Brain pericyte (primary cell): ENCODE measurements at regions not wholly inside any gene's neighbourhood (a gene's known extent, or its start where the extent isn't known, plus 50 kb on each side); places are given as distances from the start of the nearest gene placed in this dataset.

Experiments
- DNase-seq: peaks from one replicate; pipeline ENCODE4 v3.0.0-alpha.2; 2012; ENCODE audit warnings: low read depth, low spot score

- no peak for DNase-seq
Observed at GRCh38 chr13:72534951-72535640, 192.3 kb downstream of the MZT1 start.

- peak; percentile 43 for DNase-seq
Observed at GRCh38 chr13:72530471-72530870, 197.0 kb downstream of the MZT1 start.

DNA sequence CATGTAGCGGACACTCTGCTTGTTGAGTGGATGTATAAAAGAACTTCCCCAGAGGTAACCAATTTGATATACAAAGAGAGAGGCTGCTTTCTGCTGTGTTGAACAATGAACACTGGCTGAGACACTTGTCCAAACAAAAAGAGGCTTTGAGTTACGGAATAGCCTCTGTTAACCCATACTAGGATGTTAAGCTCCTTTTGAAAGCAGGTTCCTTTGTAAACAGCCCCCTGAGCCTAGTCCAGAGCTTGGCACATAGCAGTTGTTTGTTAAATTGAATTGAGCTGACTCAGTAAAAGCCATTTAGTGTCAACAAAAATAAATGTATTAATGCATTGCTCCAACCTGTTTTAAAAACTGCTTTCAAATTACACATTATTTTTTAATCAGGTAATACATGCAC lies 200.1 kb downstream of the MZT1 start:
- no peak for DNase-seq

DNA sequence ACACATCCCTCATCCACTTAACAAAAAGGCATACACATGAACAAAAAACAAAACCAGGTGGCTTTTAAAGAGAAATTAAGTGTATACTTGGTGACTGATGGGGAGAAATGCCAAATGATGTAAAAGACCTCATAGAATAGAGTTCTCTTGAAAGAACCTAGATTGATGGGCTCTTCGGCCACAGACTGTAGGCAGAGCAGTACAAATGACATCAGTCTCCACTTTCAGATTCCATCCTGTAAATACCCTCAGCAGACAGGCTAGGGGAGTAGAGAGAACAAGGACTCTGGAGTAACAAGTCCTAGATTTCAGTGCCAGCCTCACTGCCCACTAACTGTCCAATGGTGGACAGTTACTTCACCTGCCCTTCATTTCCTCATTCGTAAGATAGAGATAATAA lies 203.8 kb downstream of the MZT1 start:
- DNase-seq: no peak

DNA sequence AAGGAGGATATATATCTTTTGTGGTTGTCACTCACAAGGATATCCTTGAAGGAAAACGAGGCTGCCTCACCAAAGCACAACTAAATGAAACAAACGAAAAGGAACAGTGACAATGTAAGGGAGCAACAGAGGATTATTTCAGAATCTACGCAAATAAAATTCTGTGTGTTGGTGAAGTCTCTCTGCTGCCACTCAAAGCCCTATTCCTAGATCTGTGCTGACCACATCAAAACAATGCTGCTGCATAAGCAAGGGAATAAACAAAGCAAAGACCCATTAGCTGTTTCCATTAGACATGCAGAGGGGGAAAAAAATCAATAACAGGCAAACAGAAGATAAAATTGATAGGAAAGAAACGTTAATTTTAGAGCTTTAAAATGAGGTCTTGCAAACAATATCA lies 204.4 kb downstream of the MZT1 start:
- no peak for DNase-seq

DNA sequence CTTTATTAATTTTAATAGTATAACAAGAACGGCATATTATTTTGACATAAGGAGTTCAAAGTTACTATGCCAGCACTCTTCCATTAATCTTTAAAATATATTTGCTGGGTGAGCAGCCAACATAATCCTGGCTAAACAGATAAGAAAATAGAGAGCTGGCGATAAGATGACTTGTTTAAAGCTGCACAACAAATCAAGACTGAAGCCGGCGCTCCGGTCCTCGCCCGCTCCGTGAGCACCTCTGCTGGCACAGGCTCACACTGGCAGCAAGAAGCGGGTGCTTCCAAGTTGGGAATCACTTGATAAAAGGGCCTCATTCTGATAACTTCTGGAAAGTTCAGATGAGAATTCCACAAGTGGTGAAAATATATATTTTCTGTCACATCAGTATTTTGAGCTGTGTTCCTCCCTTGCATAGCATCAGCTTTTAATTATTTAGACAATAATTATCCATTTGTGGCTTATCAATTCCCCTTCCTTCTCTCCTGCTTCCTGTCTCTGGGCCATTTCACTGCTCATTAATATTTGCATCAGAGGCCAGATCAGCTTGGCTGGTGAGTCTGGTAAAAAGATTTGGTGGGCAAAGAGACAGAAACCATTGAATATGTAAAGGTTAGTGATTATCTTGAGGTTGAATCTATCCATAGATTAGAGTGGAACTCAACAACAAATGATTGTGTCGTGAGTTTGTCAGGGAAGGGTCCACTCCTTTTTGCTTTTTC lies 205.3 kb downstream of the MZT1 start:
- DNase-seq: no peak

- DNase-seq: peak; percentile 18
Observed at GRCh38 chr13:72514146-72514545, 213.3 kb downstream of the MZT1 start.

GRCh38 chr13:72508392-72508791 lies 219.0 kb downstream of the MZT1 start:
- no peak for DNase-seq

DNA sequence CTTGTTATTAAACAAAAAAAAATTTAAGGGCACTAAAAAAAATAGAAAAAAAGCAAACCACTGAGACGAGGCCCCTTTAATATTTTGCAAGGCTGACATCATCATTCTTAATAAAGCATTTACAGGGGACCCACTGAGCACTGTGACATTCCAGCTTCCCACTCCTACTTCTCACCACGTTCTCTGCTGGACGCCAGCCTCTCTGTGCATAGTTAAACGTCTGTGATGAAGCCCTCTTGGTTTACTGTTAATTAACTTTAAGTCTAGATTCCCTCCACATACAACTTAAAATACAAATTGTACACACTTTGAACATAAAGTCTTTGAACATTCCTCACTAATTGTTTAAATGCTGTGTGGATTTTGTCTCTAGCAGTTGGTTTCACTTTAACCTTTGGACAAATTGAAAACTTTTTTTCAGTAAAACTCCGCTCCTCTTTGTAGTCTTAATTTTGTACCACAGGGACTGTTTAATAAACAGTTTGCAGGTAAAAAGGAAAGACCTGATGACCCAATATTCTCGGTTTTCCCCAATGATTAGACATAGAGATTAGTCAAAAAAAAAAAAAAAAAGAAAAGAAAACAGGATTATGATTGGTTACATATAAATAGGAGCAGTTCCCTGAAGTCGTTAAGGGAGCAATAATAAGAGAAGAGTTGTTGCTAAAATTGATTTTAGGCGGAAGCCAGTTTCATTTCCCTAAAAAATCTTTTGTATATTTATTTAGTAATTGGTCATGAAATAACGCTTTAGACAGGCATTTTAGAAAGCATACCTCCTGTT lies 219.8 kb downstream of the MZT1 start:
- no peak for DNase-seq

DNA sequence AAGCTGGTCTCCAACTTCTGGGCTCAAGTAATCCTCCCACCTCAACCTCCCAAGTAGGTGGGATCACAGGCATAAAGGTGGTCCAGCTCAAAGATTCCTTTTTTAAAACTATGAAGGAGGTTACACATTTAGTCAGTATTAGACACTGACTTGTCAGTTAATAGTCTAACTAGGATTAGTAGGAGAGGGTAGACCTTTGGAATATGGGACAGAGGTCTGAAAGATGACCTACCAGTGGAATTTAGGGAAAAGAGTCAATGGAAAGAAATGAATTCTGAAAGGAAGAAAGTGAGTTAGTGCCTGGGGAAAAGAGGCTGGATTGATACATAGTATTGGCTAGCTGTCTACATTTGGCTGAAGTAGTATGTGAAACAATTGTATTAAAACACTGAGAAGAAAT lies 220.7 kb downstream of the MZT1 start:
- no peak for DNase-seq

DNA sequence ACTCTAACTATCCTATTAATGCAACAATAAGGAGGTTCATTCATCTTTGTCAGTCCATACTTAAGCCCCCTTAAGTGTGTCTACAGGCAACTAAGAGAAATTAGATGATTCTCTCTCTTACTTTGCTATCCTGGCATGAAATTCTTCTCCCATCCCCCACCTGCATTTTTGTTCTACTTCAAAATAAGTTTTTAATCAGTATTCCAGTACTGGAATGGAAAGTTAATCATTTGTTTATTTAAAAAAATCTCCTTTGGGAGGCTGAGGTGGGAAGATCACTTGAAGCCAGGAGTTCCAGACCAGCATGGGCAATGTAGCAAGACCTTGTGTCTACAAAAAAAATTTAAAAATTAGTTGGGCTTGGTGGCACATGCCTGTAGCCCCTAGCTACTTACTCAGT lies 222.1 kb downstream of the MZT1 start:
- no peak for DNase-seq

GRCh38 chr13:72504131-72504841 lies 223.1 kb downstream of the MZT1 start:
- peak; percentile 21 for DNase-seq

DNA sequence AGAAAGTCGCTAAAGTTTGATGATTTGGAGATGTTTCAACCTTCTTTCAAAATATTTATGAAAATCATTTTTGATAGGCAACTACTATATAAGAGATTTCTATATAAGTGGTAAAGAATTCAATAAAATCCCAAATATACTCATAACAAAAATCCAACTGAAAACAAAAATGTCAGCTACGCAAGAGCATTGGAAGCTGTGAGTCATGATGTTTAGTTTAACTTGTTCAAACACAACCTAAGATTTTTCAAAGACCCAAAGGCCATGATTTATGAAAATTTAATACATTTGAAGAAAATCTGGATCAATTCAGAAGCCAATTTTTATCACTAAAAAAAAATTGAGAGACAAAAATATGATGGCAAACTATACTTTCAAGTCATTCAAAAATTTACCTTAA lies 226.6 kb downstream of the MZT1 start:
- DNase-seq: no peak

GRCh38 chr13:72495681-72496080 lies 231.7 kb downstream of the MZT1 start:
- no peak for DNase-seq

- no peak for DNase-seq
Observed at GRCh38 chr13:72489751-72490150, 237.7 kb downstream of the MZT1 start.

DNA sequence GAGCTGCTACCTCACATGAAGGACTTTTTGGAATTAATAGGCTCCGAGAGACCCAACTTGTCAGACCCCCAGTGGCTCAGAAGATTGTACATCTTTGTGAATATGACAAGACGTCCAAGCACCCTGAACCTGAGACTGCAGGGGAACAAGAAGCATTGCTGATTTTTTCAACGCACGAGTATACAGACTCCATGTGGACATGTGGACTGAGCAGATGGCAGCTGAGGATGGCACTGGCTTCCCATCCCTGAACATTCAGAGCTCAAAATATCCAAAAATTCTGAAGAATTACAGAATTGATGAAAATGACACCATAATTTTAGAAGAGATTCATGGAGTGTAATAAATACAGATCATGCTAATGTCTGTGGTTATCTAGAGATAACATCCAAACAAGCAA lies 254.1 kb downstream of the MZT1 start:
- no peak for DNase-seq

DNA sequence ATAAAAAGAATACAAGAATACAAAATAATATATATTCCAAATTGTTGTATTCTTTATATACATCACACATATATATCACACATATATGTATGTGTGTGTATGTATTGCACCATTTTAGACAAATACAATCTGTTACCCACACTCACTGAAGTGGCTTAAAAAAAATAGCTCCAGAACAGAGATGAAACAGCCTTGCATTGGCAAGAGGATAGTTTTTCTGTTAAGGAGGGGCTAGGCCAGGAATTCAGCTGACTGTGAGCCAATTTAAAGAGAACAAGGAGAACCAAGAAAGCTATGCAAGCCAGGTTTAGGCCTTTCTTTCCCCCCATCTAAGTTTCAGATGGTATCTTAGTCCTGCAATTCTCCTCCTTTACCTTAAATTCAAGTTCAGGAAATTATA lies 257.5 kb downstream of the MZT1 start:
- no peak for DNase-seq

DNA sequence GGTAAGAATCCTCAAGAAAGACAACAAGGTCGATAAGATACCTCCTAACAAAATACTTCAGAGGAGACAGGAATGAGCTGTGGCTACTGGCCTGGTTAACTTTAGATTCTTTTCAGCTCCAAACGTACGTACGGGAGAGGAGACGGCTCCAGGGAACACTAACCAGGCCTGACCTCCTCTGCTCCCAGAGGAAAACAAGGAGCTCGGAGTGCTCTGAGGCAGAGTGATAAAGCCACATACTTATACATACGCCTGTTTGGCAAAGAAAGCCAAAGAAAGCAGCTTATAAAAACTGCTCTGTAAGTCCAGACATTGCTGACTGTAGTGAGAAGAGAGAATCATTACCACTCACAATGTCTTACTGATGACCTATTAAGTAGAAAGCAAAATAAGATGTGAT lies 263.9 kb downstream of the MZT1 start:
- peak; percentile 38 for DNase-seq

GRCh38 chr13:72462726-72463125 lies 264.7 kb downstream of the MZT1 start:
- no peak for DNase-seq

- no peak for DNase-seq
Observed at GRCh38 chr13:72462166-72462565, 265.3 kb downstream of the MZT1 start.

DNA sequence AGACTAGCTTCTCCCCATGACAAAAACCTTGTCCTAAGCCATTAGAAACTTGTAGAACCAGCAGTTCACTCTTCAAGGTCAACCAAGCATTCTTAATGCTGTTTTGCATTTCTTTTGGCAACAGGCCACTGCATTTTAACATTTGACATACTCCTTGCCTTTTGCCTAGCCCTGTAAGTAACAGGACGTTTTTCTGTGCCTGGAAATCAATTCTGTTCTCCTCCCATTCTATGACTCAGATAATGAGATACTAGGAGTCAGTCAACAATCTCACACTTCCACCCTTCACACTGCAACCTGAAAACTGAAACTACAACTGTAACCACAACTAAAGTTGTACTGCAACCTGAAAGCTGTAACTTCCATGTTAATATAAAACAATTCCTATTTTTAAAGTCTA lies 268.7 kb downstream of the MZT1 start:
- no peak for DNase-seq

GRCh38 chr13:72457151-72457550 lies 270.3 kb downstream of the MZT1 start:
- no peak for DNase-seq
